Epithelial cell of proximal tubule (primary cell): ENCODE measurements at regions not wholly inside any gene's neighbourhood (a gene's known extent, or its start where the extent isn't known, plus 50 kb on each side); places are given as distances from the start of the nearest gene placed in this dataset.

ENCODE experiments used
- DNase-seq: peaks from one replicate; pipeline ENCODE4 v3.0.0-alpha.2; 2011; ENCODE audit warnings: low read depth
- H3K4me3 ChIP-seq: 2 replicates; pipeline ENCODE4 v1.5.1; 2011; ENCODE audit warnings: low read depth, mild to moderate bottlenecking, low read length
- CTCF ChIP-seq: conservative IDR thresholded peaks from 2 replicates; pipeline ENCODE4 v1.5.1; 2012; ENCODE audit warnings: low read depth, mild to moderate bottlenecking, low read length

DNA sequence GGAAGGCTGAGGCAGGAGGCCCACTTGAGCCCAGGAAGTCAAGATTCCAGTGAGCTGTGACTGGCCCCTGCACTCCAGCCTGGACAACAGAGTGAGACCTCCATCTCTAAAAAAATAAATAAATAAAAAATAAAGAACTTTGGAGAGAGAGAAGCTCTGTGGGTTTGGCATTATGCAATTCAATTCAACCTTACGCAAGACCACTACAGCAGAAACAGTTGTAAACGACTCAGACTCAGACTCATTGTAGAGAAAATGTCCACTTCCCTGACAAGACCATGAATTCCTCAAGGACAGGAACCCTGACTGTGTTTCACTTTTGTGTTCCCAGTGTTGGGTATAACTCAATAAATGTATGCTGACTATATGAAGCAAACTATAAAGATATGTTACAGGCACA, 90.3 kb upstream of the C3orf80 start:
- DNase-seq: no peak

GRCh38 chr3:160135851-160136250, 89.4 kb upstream of the C3orf80 start:
- no peak overlapping the region for H3K4me3 ChIP-seq
- DNase-seq: no peak
- TF ChIP-seq CTCF: no peak

More for the DNA sequence above, 90.3 kb upstream of the C3orf80 start:
- TF ChIP-seq CTCF: no peak
- H3K4me3 ChIP-seq: no peak overlapping the region

GRCh38 chr3:160136421-160136820, 88.8 kb upstream of the C3orf80 start:
- H3K4me3 ChIP-seq: no peak overlapping the region
- no peak for DNase-seq
- no peak for TF ChIP-seq CTCF

GRCh38 chr3:160139291-160139690, 85.9 kb upstream of the C3orf80 start:
- TF ChIP-seq CTCF: no peak
- DNase-seq: no peak
- H3K4me3 ChIP-seq: no peak overlapping the region

DNA sequence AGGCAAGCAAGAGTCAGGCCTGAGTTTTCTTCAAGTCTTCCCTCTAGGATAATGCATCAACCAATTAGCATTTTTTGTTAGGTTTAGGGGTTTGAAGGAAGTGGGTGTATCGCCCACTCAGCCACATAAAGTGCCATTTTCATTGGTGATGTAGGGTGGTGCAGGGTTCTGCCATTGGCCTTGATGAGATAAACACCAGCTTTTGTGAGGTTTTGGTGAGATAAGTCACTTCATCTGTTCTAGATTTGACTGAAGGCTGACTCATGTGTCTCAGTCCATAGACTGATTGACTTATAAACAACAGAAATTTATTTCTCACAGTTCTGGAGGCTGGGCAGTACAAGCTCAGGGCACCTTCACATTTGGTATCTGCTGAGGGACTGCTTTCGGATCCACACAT, 84.5 kb upstream of the C3orf80 start:
- H3K4me3 ChIP-seq: no peak overlapping the region
- no peak for TF ChIP-seq CTCF
- DNase-seq: no peak

DNA sequence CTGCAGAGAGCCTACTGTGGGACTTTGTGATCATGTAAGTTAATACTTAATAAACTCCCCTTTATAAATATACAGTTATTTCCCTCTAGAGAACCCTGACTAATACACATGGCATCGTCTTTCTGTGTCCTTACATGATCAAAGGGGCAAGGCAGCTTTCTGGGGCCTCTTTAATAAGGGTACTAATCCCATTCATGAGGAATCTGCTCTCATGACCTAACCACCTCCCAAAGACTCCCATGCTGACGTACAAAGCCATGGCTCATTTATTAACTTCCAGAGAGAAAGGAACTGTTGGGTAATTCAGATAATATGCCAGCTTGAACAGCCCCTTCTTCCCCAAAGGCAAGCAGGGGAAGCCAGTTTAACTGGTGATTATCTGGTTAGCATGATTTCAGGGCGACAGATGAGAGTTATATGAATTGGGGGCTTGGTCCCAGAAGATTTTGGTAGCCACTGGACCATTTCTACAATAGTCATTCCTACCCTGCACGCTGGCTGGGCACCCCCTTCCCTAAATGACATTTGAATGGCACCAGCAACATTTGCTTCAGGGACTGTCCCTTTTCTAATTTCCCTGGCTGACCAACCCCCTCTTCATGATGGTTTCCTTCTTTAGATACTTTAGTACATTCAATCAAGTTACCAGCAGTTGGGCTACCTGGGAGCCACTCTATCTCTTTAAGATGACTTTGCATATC, 83.6 kb upstream of the C3orf80 start:
- peak; percentile 75 for DNase-seq
- TF ChIP-seq CTCF: no peak

GRCh38 chr3:160143482-160143881, 81.7 kb upstream of the C3orf80 start:
- TF ChIP-seq CTCF: no peak
- no peak for DNase-seq
- no peak overlapping the region for H3K4me3 ChIP-seq

More for the DNA sequence above, 83.6 kb upstream of the C3orf80 start:
- no peak overlapping the region for H3K4me3 ChIP-seq
